ENCODE measurements at regions not wholly inside any gene's neighbourhood (a gene's known extent, or its start where the extent isn't known, plus 50 kb on each side); places are given as distances from the start of the nearest gene placed in this dataset.
A peak's percentile ranks its signal among the peaks of the same experiment; 100 is the strongest.
"Not testable (repeated sequence)": the region's sequence is repeated elsewhere in the genome, so short reads cannot be mapped to it uniquely, and the experiment has no call there.

- no peak overlapping the region for H3K27ac ChIP-seq (ENCODE audit: low read depth, low read length)
- no peak overlapping the region for H2AFZ ChIP-seq (ENCODE audit: low read length, unreplicated experiment)
- H3K79me2 ChIP-seq (ENCODE audit: control insufficient read depth, insufficient read depth, low read length, unreplicated experiment): no peaks in the 10 kb centered on the region
- H3K36me3 ChIP-seq (ENCODE audit: insufficient read depth, low read length): no peaks in the 10 kb centered on the region
- no peaks in the 10 kb centered on the region for H3K27me3 ChIP-seq (ENCODE audit: insufficient read depth, low read length)
- peaks cover 6% of the 10 kb centered on the region for H3K4me1 ChIP-seq (ENCODE audit: control insufficient read depth, insufficient read depth, low read length, unreplicated experiment)
- H3K4me3 ChIP-seq (ENCODE audit: low read depth, low read length): no peak overlapping the region
Measured at GRCh38 chr2:57460396-57461276, 586.0 kb upstream of the VRK2 start.

GRCh38 chr2:57461624-57462023 is 585.0 kb upstream of the VRK2 start:
- H3K4me3 ChIP-seq (ENCODE audit: low read depth, low read length): no peak overlapping the region
- H2AFZ ChIP-seq (ENCODE audit: low read length, unreplicated experiment): no peak overlapping the region
- H3K27me3 ChIP-seq (ENCODE audit: insufficient read depth, low read length): no peaks in the 10 kb centered on the region
- no peaks in the 10 kb centered on the region for H3K79me2 ChIP-seq (ENCODE audit: control insufficient read depth, insufficient read depth, low read length, unreplicated experiment)
- H3K4me1 ChIP-seq (ENCODE audit: control insufficient read depth, insufficient read depth, low read length, unreplicated experiment): peaks cover 8% of the 10 kb centered on the region
- no peak overlapping the region for H3K27ac ChIP-seq (ENCODE audit: low read depth, low read length)
- no peaks in the 10 kb centered on the region for H3K36me3 ChIP-seq (ENCODE audit: insufficient read depth, low read length)

- Histone ChIP-seq H3K4me3 (ENCODE audit: low read depth, low read length) (peak overlapping the region; percentile 54), H3K36me3 (ENCODE audit: insufficient read depth, low read length) (no peaks in the 10 kb centered on the region), H3K27me3 (ENCODE audit: insufficient read depth, low read length) (no peaks in the 10 kb centered on the region), H2AFZ (ENCODE audit: low read length, unreplicated experiment) (peak overlapping the region; percentile 53), H3K27ac (ENCODE audit: low read depth, low read length) (no peak overlapping the region), H3K79me2 (ENCODE audit: control insufficient read depth, insufficient read depth, low read length, unreplicated experiment) (no peaks in the 10 kb centered on the region), H3K4me1 (ENCODE audit: control insufficient read depth, insufficient read depth, low read length, unreplicated experiment) (peaks cover 8% of the 10 kb centered on the region)
Measured at GRCh38 chr2:57465067-57465466, 581.5 kb upstream of the VRK2 start.

- H3K36me3 ChIP-seq (ENCODE audit: insufficient read depth, low read length): no peaks in the 10 kb centered on the region
- no peak overlapping the region for H3K27ac ChIP-seq (ENCODE audit: low read depth, low read length)
- H2AFZ ChIP-seq (ENCODE audit: low read length, unreplicated experiment): peak overlapping the region; percentile 53
- H3K4me3 ChIP-seq (ENCODE audit: low read depth, low read length): peak overlapping the region; percentile 54; the same call in 1 of the 2 replicates
- H3K79me2 ChIP-seq (ENCODE audit: control insufficient read depth, insufficient read depth, low read length, unreplicated experiment): no peaks in the 10 kb centered on the region
- peaks cover 8% of the 10 kb centered on the region for H3K4me1 ChIP-seq (ENCODE audit: control insufficient read depth, insufficient read depth, low read length, unreplicated experiment)
- no peaks in the 10 kb centered on the region for H3K27me3 ChIP-seq (ENCODE audit: insufficient read depth, low read length)
Measured at GRCh38 chr2:57465967-57466366, 580.6 kb upstream of the VRK2 start.

GRCh38 chr2:57475391-57475790 is 571.2 kb upstream of the VRK2 start:
- Histone ChIP-seq H2AFZ (ENCODE audit: low read length, unreplicated experiment) (no peak overlapping the region), H3K4me1 (ENCODE audit: control insufficient read depth, insufficient read depth, low read length, unreplicated experiment) (no peaks in the 10 kb centered on the region), H3K27ac (ENCODE audit: low read depth, low read length) (no peak overlapping the region), H3K79me2 (ENCODE audit: control insufficient read depth, insufficient read depth, low read length, unreplicated experiment) (no peaks in the 10 kb centered on the region), H3K27me3 (ENCODE audit: insufficient read depth, low read length) (no peaks in the 10 kb centered on the region), H3K4me3 (ENCODE audit: low read depth, low read length) (no peak overlapping the region), H3K36me3 (ENCODE audit: insufficient read depth, low read length) (no peaks in the 10 kb centered on the region)

- Histone ChIP-seq H3K27me3 (ENCODE audit: insufficient read depth, low read length) (no peaks in the 10 kb centered on the region; the same call in 1 of the 2 replicates), H3K27ac (ENCODE audit: low read depth, low read length) (no peak overlapping the region), H3K36me3 (ENCODE audit: insufficient read depth, low read length) (no peaks in the 10 kb centered on the region), H2AFZ (ENCODE audit: low read length, unreplicated experiment) (no peak overlapping the region), H3K79me2 (ENCODE audit: control insufficient read depth, insufficient read depth, low read length, unreplicated experiment) (no peaks in the 10 kb centered on the region), H3K4me3 (ENCODE audit: low read depth, low read length) (no peak overlapping the region), H3K4me1 (ENCODE audit: control insufficient read depth, insufficient read depth, low read length, unreplicated experiment) (no peaks in the 10 kb centered on the region)
Measured at GRCh38 chr2:57479981-57480380, 566.6 kb upstream of the VRK2 start.

GRCh38 chr2:57488061-57488460 is 558.5 kb upstream of the VRK2 start:
- Histone ChIP-seq H3K27me3 (ENCODE audit: insufficient read depth, low read length) (no peaks in the 10 kb centered on the region; the same call in 1 of the 2 replicates), H3K36me3 (ENCODE audit: insufficient read depth, low read length) (no peaks in the 10 kb centered on the region), H3K4me1 (ENCODE audit: control insufficient read depth, insufficient read depth, low read length, unreplicated experiment) (no peaks in the 10 kb centered on the region), H3K27ac (ENCODE audit: low read depth, low read length) (no peak overlapping the region), H3K4me3 (ENCODE audit: low read depth, low read length) (no peak overlapping the region), H3K79me2 (ENCODE audit: control insufficient read depth, insufficient read depth, low read length, unreplicated experiment) (no peaks in the 10 kb centered on the region), H2AFZ (ENCODE audit: low read length, unreplicated experiment) (no peak overlapping the region)

GRCh38 chr2:57490741-57491140 is 555.9 kb upstream of the VRK2 start:
- Histone ChIP-seq H3K4me1 (ENCODE audit: control insufficient read depth, insufficient read depth, low read length, unreplicated experiment) (no peaks in the 10 kb centered on the region), H2AFZ (ENCODE audit: low read length, unreplicated experiment) (no peak overlapping the region), H3K27ac (ENCODE audit: low read depth, low read length) (no peak overlapping the region), H3K27me3 (ENCODE audit: insufficient read depth, low read length) (no peaks in the 10 kb centered on the region), H3K79me2 (ENCODE audit: control insufficient read depth, insufficient read depth, low read length, unreplicated experiment) (no peaks in the 10 kb centered on the region), H3K4me3 (ENCODE audit: low read depth, low read length) (no peak overlapping the region), H3K36me3 (ENCODE audit: insufficient read depth, low read length) (no peaks in the 10 kb centered on the region)

- H3K27ac ChIP-seq (ENCODE audit: low read depth, low read length): no peak overlapping the region
Measured at GRCh38 chr2:57491213-57491612, 555.4 kb upstream of the VRK2 start.

GRCh38 chr2:57493966-57494365 is 552.6 kb upstream of the VRK2 start:
- H3K27ac ChIP-seq (ENCODE audit: low read depth, low read length); H3K4me3 ChIP-seq (ENCODE audit: low read depth, low read length); H3K36me3 ChIP-seq (ENCODE audit: insufficient read depth, low read length); H3K27me3 ChIP-seq (ENCODE audit: insufficient read depth, low read length); H2AFZ ChIP-seq (ENCODE audit: low read length, unreplicated experiment); H3K79me2 ChIP-seq (ENCODE audit: control insufficient read depth, insufficient read depth, low read length, unreplicated experiment); H3K4me1 ChIP-seq (ENCODE audit: control insufficient read depth, insufficient read depth, low read length, unreplicated experiment): not testable (repeated sequence)

More at GRCh38 chr2:57491213-57491612, 555.4 kb upstream of the VRK2 start:
- H3K36me3 ChIP-seq (ENCODE audit: insufficient read depth, low read length): no peaks in the 10 kb centered on the region
- no peaks in the 10 kb centered on the region for H3K27me3 ChIP-seq (ENCODE audit: insufficient read depth, low read length)
- no peak overlapping the region for H2AFZ ChIP-seq (ENCODE audit: low read length, unreplicated experiment)
- H3K4me3 ChIP-seq (ENCODE audit: low read depth, low read length): no peak overlapping the region
- H3K79me2 ChIP-seq (ENCODE audit: control insufficient read depth, insufficient read depth, low read length, unreplicated experiment): no peaks in the 10 kb centered on the region
- no peaks in the 10 kb centered on the region for H3K4me1 ChIP-seq (ENCODE audit: control insufficient read depth, insufficient read depth, low read length, unreplicated experiment)

GRCh38 chr2:57497489-57498096 is 549.0 kb upstream of the VRK2 start:
- Histone ChIP-seq H3K27me3 (ENCODE audit: insufficient read depth, low read length) (no peaks in the 10 kb centered on the region), H3K4me1 (ENCODE audit: control insufficient read depth, insufficient read depth, low read length, unreplicated experiment) (no peaks in the 10 kb centered on the region), H3K79me2 (ENCODE audit: control insufficient read depth, insufficient read depth, low read length, unreplicated experiment) (no peaks in the 10 kb centered on the region), H2AFZ (ENCODE audit: low read length, unreplicated experiment) (no peak overlapping the region), H3K4me3 (ENCODE audit: low read depth, low read length) (no peak overlapping the region), H3K27ac (ENCODE audit: low read depth, low read length) (no peak overlapping the region), H3K36me3 (ENCODE audit: insufficient read depth, low read length) (no peaks in the 10 kb centered on the region)
